GM18909 (cell line): ENCODE measurements at regions not wholly inside any gene's neighbourhood (a gene's known extent, or its start where the extent isn't known, plus 50 kb on each side); places are given as distances from the start of the nearest gene placed in this dataset.
"Not testable (repeated sequence)": the region's sequence is repeated elsewhere in the genome, so short reads cannot be mapped to it uniquely, and the experiment has no call there.

Source experiments
- ATAC-seq: cut with Tn5 transposase; IDR thresholded peaks from one replicate; pipeline ENCODE4 v1.9.1; 2021; ENCODE audit warnings: mild to moderate bottlenecking; ENCODE audit not compliant: unreplicated experiment, poor library complexity

GRCh38 chr16:79380995-79381602, 219.4 kb downstream of the MAF start:
- ATAC-seq, result no peak

DNA sequence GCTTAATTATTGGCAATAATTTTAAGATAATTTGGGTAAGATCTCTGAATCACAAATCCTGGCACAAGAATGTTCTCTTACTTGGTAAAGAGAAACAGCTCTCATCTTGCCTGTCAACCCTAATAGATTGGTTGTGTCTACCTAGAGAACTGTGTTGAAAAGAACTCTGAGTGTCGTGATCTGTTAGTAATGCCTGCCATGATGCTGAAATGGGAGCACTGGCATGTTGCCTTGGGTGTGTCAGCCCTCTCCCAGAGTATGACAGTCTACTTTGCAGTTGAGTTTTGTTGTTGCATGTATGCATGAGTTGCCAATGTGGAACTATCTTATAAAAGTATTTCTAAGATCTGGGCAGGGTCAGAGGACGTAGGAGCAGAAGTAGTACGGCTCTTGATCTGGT, 221.4 kb downstream of the MAF start:
- ATAC-seq, result no peak

DNA sequence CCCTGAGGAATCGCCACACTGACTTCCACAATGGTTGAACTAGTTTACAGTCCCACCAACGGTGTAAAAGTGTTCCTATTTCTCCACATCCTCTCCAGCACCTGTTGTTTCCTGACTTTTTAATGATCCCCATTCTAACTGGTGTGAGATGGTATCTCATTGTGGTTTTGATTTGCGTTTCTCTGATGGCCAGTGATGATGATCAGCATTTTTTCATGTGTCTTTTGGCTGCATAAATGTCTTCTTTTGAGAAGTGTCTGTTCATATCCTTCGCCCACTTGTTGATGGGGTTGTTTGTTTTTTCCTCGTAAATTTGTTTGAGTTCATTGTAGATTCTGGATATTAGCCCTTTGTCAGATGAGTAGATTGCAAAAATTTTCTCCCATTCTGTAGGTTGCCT, 223.5 kb downstream of the MAF start:
- not testable (repeated sequence) for ATAC-seq

DNA sequence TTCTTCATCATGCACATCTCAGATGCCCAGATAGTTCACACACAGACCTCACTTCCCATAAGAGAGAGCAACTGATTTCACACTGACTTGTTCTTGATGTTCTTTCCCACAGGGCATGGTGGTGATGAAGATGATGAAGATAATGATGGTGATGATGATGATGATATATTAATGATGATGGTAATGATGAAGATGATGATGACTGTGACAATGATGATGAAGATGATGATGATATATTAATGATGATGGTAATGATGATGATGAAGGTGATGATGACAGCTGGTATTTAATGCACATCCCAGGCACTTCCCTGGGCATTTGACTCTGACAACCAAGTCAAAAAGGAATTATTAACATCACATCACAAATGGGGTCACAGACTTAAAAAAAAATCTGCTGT, 225.2 kb downstream of the MAF start:
- no peak for ATAC-seq

DNA sequence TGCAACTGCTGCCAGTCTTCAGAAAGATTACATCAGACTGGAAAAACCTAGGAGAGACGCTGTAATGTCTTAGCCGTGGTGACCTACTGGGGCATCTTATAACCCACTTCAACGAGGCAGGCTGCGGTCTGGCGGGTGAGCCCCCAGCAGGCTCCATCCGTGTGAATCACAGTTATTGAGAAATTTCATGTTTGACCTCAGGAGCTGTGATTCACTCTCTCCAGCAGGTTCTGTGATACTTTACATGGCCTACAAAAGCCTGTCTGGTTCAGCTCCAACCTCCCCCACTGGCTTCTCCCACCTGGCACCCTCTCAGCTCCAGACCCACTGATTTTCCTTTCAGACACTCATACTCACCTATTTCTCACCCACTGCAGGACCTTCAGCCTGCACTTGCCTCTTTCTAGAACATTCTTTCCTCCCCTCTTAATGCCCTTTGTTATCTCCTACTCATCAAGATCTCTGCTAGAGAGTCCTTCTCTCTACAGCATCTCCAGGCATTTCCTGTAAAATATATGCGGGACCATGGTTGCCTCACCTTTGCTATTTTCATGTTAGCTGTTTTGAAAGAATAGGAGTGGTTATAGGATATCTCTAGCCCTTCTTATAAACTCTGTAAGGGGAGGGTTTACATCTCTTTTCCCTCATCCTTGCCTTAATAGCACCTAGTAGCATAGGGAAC, 227.9 kb downstream of the MAF start:
- no peak for ATAC-seq

- ATAC-seq, result no peak
These were observed 229.8 kb downstream of the MAF start for GRCh38 chr16:79370736-79371135.

DNA sequence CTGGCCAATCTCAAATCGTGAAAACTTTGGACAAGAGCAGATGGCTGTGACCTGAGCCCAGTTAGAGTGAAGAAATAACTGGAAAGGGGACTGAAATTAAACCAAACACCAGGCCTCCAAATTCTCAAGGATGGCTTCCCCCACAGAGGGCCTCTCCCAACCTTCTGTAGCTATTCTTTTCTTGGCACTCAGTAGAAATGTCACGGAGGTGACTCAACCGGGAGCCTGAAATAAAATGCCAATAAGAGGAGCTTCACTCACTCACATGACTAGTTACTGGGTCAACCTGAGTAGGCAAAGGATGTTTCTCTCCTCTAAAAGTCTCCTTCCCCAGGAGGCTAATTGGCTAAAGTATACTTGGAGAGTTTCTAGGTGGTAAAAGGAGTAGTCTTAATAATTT, 230.7 kb downstream of the MAF start:
- no peak for ATAC-seq

- ATAC-seq, result no peak
These were observed 232.7 kb downstream of the MAF start for GRCh38 chr16:79367822-79368221.

DNA sequence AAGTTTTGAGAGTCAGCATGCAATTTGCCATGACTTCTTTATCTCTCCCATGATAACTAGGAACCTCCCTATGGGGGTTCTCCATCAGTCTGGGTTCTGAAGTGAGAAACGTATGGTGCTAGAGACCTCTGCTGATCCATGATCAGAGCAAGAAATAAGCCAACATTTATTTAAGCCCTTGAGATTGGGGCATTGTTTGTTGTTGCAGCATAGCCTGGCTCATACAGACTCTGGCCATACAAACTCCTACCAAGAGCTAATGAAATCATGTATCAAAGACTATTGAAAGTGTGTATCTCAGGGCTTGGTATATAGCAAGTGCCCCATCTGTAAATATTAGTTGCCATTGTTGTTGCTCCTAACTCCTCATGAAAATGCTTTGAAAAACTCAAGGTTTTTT, 233.9 kb downstream of the MAF start:
- ATAC-seq, result no peak

DNA sequence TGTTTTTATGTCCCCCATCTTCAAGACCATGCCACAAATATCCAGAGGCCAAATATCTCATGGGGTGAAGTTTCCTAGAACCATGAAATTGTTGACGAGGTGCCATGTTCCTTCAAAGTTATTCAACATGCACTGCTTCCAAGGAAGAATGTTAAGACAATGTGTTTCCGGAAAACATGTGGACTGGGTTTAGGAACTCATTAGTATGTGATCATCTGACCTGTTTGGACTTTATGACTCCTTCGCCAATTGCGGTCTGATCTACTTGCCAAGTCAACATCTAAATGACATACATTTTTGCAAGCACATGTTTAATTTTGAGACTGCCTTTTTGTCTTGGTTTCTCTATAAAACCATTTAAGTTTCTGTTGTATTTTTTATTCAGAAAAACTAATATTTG, 234.8 kb downstream of the MAF start:
- ATAC-seq, result no peak

DNA sequence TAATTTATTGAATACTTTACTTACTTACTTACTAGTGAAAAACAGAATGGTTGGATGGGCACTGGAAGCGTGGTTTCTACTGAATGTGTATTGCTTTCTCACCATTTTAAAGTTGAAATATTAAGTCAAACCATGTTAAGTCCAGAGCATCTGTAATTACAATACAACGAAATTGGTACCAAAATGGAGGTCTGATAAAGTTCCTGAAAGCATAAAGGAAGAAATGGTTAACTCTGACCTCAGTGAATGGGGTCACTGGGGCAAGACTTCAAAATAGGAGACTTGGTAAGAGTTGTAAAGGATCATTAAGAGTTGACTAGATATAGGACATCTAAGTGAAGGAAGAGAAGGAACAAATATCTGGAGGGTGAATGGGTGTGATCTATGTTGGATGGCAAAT, 237.1 kb downstream of the MAF start:
- ATAC-seq, result no peak

DNA sequence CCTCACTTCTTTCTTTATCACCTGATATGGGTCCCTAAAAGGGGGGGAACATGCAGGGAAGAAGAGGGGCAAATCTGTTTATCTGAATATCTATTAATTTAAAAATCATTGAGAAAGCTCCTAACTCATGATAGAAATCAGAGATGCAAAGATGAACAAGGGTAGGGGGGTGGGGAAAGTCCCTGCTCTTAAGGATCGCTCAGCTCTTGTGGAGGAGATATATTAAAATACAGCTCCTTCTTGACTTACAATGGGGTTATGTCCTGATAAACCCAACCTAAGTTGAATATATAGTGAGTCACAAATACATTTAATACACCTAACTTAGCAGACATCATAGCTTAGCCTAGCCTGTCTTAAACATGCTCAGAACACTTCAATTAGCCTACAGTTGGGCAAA, 237.5 kb downstream of the MAF start:
- no peak for ATAC-seq

GRCh38 chr16:79362300-79362970, 238.1 kb downstream of the MAF start:
- no peak for ATAC-seq

GRCh38 chr16:79361132-79361751, 239.3 kb downstream of the MAF start:
- ATAC-seq, result no peak

GRCh38 chr16:79360267-79360666, 240.3 kb downstream of the MAF start:
- ATAC-seq, result no peak

DNA sequence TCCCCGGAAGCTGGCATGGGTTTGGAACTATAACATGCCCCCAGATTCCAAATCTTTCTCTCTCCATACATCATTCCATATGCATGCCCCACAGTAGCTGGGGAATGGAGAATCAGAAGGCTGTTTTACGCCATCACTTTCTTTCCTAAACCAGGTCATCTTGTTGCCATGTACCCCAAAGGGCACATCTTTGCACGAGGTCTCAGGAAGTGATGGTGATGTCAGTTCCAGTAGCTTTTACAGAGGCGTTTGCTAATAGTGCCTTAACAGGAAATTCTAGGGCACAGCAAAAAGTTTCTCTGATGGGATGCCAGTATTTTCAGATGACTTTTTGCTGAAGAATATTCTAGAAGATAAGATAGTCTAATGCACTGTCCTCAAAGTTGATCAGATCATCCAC, 241.5 kb downstream of the MAF start:
- ATAC-seq, result no peak

DNA sequence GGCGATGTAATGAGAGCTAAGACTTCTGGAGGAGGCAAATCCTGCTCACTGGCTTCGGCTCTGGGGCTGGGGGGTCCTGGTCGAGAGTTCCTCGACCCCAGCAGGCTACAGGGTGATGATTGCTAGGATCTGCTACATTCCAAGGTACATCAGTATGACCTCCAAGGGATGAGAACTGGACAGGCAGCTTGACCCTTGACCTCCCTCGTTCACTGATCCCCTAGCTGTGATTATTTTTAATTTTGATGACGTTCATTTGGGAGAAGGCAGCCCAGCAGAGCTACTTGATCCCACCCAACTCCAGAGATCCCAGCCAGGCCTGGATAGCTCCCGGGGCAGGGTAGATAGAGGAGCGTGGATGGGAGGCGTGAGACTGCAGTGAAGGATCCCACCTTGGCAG, 242.3 kb downstream of the MAF start:
- no peak for ATAC-seq

DNA sequence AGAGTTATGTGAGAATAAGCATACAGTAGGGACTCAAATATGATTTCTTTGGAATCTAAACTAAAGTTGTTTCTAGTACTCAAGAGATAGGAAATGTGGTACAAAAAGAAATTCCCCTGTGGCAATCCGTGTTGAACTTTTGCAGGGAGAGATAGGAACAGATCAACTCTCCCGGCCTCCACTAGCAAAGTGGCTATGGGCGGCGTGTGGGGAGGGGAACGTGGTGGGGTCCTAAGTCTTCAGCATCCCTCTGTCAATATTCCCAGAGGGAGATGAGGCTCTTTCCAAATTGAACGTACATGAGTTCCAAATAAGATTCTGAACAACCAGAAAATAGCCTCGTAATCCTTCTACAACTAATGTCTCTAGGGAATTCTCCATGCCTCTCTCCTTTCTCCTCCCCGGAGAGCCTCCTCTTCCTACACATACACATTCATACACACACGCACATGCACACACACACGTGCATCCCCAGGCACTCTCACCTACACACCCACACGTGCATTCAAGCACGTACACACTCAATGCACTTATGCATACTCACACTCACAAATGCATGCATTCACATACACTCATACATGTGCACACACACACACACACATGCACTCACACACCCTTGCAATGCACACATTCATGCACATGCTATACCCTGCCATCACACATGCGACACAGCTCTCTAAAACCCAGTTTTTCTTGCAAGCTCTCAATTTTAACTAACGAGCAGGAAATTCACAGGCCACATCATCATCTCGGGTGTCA, 244.8 kb downstream of the MAF start:
- no peak for ATAC-seq

GRCh38 chr16:79351927-79352326, 248.6 kb downstream of the MAF start:
- no peak for ATAC-seq

- no peak for ATAC-seq
These were observed 250.7 kb downstream of the MAF start for GRCh38 chr16:79349803-79350202.
